Pancreas (tissue), 10 donors: ENCODE measurements at regions not wholly inside any gene's neighbourhood (a gene's known extent, or its start where the extent isn't known, plus 50 kb on each side); places are given as distances from the start of the nearest gene placed in this dataset.

Source experiments
- ATAC-seq, 4 donors: fragments of 200-7000 bp; cut with Tn5 transposase; one replicate each; pipeline versions ENCODE4 v1.8.0 to v1.9.1; 2020; ENCODE audit warnings: mild to moderate bottlenecking in 4 of 4, moderate library complexity in 4 of 4
- DNase-seq, 6 donors: peaks; one replicate each; pipeline ENCODE4 v3.0.0-alpha.2; 2020
- FAIRE-seq: peaks from 2 replicates; lab custom pipeline; 2012; peaks lifted over from hg19 to GRCh38; lab: Jason Lieb, UNC
- H3K27ac ChIP-seq, 4 donors: fragments of 200-600 bp; sonication (generic); 1 replicate in 3 of 4; 2 replicates in 1 of 4; pipeline versions ENCODE4 v1.5.0 to v1.8.0; 2020
- H3K27me3 ChIP-seq, 4 donors: fragments of 200-600 bp; one replicate each; pipeline ENCODE4 v1.8.0; 2021
- H3K36me3 ChIP-seq, 3 donors: fragments of 200-600 bp; sonication (generic) in 1 of 3; one replicate each; pipeline versions ENCODE4 v1.5.0 to v1.8.0; 2020 to 2021
- H3K4me1 ChIP-seq, 3 donors: fragments of 200-600 bp; one replicate each; pipeline ENCODE4 v1.8.0; 2021
- H3K4me3 ChIP-seq, 4 donors: fragments of 200-600 bp; sonication (generic) in 2 of 4; one replicate each; pipeline versions ENCODE4 v1.5.0 to v1.8.0; 2020 to 2021
- H3K9me3 ChIP-seq, 4 donors: fragments of 200-600 bp; one replicate each; pipeline ENCODE4 v1.8.0; 2021
- WGBS, 2 donors: extraction: QIAGEN DNeasy Blood & Tissue Kit; methylation state at CpG; one replicate each; pipeline ENCODE4 v1.1.7; 2013; 5-methylcytosine and 5-hydroxymethylcytosine counted together
- intact Hi-C, 3 donors: fragments of 100-400 bp; cut with DNase I; formaldehyde crosslinking; loops; one replicate each; pipeline versions ENCODE4 v1.11.1 to v1.14.2; 2022
- TF ChIP-seq, protein P1 (sequence below), 4 donors: fragments of 200-600 bp; sonication (generic) in 3 of 4; IDR thresholded peaks; one replicate each; pipeline versions ENCODE4 v1.5.0 to v1.8.0; 2021; ENCODE audit warnings: antibody characterized with exemption in 4 of 4
- donor health status: healthy with polysubstance abuse.
- donor health status: DM: no; HTN: no; CAD: no; lungs with moderate emphysema.
- donor health status: DM: no; HTN: no; CAD: no.
- donor health status: control.
- donor health status: control.
- donor health status: Bipolar disorder and iron deficiency.
- donor health status: DM: yes; HTN: yes; CAD: no.
- donor health status: DM: no; HTN: no; CAD: no.
- donor health status: DM: no; HTN: no; CAD: no.
- donor health status: DM: yes; HTN: yes; CAD: no.

DNA sequence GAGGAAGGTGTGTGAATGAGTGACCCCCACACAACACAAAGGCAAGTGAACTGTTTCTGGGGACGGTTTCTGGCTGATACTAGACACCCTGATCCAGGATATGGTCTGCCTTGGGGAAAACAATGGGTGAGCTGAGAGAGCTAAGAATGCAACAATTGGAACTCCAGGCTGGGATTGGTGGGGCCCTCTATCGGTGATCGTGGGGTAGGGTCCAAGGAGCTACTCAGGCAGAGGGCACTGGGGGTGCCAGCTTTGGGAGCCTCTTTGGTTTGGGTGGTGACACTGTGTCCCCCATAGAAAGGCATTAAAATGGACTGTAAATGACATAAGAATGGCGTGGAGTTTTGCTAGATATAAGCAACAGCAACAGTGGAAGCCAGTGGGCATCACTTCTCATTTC is 439.1 kb downstream of the DMAC1 start:
- FAIRE-seq (no peak), DNase-seq (no peak), ATAC-seq (no peak)
- intact Hi-C loops: no loop called here
- Histone ChIP-seq H3K4me1 (no peaks in the 10 kb centered on the region), H3K9me3 (no peaks in the 10 kb centered on the region), H3K27ac (no peak overlapping the region), H3K4me3 (no peak overlapping the region), H3K27me3 (no peaks in the 10 kb centered on the region), H3K36me3 (no peaks in the 10 kb centered on the region)
- 52 to 59% methylated on average over 4 of the region's 4 CpGs for WGBS, 2 donors
- TF ChIP-seq, protein P1, sequence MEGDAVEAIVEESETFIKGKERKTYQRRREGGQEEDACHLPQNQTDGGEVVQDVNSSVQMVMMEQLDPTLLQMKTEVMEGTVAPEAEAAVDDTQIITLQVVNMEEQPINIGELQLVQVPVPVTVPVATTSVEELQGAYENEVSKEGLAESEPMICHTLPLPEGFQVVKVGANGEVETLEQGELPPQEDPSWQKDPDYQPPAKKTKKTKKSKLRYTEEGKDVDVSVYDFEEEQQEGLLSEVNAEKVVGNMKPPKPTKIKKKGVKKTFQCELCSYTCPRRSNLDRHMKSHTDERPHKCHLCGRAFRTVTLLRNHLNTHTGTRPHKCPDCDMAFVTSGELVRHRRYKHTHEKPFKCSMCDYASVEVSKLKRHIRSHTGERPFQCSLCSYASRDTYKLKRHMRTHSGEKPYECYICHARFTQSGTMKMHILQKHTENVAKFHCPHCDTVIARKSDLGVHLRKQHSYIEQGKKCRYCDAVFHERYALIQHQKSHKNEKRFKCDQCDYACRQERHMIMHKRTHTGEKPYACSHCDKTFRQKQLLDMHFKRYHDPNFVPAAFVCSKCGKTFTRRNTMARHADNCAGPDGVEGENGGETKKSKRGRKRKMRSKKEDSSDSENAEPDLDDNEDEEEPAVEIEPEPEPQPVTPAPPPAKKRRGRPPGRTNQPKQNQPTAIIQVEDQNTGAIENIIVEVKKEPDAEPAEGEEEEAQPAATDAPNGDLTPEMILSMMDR (IDR thresholded peaks at IDR 0.05): no peak

DNA sequence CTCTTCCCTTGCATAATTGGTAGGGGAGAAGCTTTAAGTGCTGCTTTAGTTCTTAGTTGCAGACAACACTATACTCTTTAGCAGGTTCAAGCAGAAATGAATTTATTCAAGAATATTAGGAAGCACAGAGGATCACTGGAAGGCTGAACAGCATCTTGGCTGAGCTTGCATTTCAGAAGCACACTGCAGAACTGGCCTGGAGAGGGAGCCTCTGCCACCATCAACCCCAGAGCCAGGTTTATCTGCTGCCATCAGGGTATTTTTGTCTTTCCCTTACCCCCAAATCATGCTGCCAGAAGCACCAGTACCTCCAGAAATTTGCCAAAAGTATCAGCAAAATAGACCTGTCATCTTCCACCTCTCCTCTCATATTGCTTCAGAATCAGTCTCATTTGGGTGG is 440.7 kb downstream of the DMAC1 start:
- DNase-seq: no peak
- TF ChIP-seq, protein P1 (IDR thresholded peaks at IDR 0.05): no peak
- no peaks in the 10 kb centered on the region for H3K9me3 ChIP-seq
- H3K27ac ChIP-seq: no peak overlapping the region
- no peak for FAIRE-seq
- H3K36me3 ChIP-seq: no peaks in the 10 kb centered on the region
- no peak overlapping the region for H3K4me3 ChIP-seq
- no peaks in the 10 kb centered on the region for H3K4me1 ChIP-seq
- intact Hi-C loops: no loop called here
- no peaks in the 10 kb centered on the region for H3K27me3 ChIP-seq
- no peak for ATAC-seq

DNA sequence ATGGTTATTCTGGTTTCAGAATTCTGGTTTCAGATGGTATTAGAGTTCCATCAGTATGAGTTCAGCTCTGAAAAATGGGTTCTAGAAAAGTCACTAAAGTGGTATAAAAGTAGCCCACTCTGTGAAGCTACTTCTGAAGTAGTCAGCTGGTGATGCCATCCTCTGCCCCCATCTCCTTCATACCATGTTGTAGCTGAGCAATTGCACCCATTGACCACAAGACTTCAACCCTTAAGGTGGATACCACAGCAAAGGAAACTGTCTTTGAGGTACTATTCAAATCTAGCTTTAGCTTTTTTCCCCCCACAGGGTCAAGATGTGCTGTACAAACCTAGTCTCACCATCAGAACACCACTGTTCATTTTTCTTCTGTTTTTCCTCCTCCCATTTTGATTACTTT is 444.9 kb downstream of the DMAC1 start:
- Histone ChIP-seq H3K27ac (no peak overlapping the region), H3K4me1 (no peaks in the 10 kb centered on the region), H3K4me3 (no peak overlapping the region), H3K36me3 (no peaks in the 10 kb centered on the region), H3K9me3 (no peaks in the 10 kb centered on the region), H3K27me3 (no peaks in the 10 kb centered on the region)
- TF ChIP-seq, protein P1 (IDR thresholded peaks at IDR 0.05): no peak
- intact Hi-C loops: no loop called here
- DNase-seq (no peak), FAIRE-seq (no peak), ATAC-seq (no peak)

DNA sequence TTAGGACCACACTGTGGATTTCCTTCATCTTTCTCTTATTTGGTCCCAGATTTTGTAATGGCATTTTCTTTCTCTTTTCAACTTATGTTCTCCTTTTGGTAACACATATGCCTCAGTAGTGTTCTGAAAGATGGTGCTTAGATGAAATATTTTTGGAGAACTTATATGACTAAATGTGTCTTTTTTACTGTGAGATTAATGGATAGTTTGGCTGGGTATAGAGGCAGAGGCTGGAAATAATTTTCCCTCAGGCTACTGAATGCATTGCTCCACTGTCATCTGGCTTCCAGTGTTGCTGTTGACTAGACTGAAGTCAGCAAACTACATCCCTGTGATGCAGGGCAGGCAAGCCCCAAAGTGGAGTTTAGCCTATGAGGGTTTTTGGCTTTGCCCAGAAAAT is 450.9 kb downstream of the DMAC1 start:
- intact Hi-C loops: no loop called here
- FAIRE-seq: no peak
- H3K4me3 ChIP-seq: no peak overlapping the region

DNA sequence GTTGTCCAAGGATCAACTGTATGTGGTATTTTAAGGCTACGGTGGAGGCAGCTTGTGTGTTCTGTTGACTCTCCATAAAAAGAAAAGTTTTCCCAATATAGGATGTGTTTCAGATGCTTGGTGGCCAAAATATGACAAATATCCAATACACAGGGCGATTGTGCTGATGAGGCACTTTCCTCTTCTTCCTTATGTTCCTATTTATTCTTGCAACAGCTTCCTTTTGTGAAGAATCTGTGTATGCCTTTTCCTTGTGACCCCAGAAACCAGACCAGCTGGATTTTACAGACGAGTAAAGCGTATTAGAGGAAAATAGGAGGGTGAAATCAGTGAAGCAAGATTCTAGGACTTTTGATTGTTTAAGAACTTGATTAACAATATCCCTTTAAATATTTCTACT is 452.0 kb downstream of the DMAC1 start:
- 37 to 56% methylated on average over 4 of the region's 4 CpGs for WGBS, 2 donors
- DNase-seq (no peak), ATAC-seq (no peak), FAIRE-seq (no peak)
- H3K36me3 ChIP-seq: no peaks in the 10 kb centered on the region
- H3K4me3 ChIP-seq: no peak overlapping the region
- TF ChIP-seq, protein P1 (IDR thresholded peaks at IDR 0.05): no peak
- H3K4me1 ChIP-seq: no peaks in the 10 kb centered on the region
- H3K9me3 ChIP-seq: no peaks in the 10 kb centered on the region
- intact Hi-C loops: no loop called here
- H3K27ac ChIP-seq: no peak overlapping the region
- no peaks in the 10 kb centered on the region for H3K27me3 ChIP-seq

More for the DNA sequence above, 450.9 kb downstream of the DMAC1 start:
- TF ChIP-seq, protein P1 (IDR thresholded peaks at IDR 0.05): no peak
- H3K36me3 ChIP-seq: no peaks in the 10 kb centered on the region
- ATAC-seq (no peak), DNase-seq (no peak)
- H3K9me3 ChIP-seq: no peaks in the 10 kb centered on the region
- H3K4me1 ChIP-seq: no peaks in the 10 kb centered on the region
- H3K27ac ChIP-seq: no peak overlapping the region
- no peaks in the 10 kb centered on the region for H3K27me3 ChIP-seq
